ENCODE measurements at regions not wholly inside any gene's neighbourhood (a gene's known extent, or its start where the extent isn't known, plus 50 kb on each side); places are given as distances from the start of the nearest gene placed in this dataset.

DNA sequence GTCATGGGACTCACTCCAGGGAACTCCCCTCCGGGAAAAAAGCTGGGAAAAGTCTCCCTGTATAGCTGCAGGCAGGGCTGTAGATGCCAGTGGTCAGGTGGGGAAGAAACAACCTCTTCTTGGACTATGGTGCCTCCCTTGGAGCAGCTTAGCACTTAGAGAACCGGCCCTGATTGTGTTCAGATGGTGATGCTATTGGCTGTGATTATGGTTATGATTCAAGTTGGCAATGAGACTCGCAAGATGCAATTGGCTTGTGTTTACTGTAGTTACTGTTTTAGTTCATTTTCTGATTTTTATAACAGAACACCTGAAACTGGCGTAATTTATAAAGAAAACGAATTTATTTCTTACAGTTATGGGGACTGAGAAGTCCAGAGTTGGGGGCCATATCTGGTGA, 80.9 kb upstream of the ADRA1D start:
- no peak for TF ChIP-seq SP1 (IDR thresholded peaks at IDR 0.05)
- no peak for TF ChIP-seq ZNF384 (IDR thresholded peaks at IDR 0.05)
- TF ChIP-seq FOXA1 (IDR thresholded peaks at IDR 0.05) = no peak
- no peak for TF ChIP-seq HDGF (IDR thresholded peaks at IDR 0.05; ENCODE audit: borderline replicate concordance)
- no peak for TF ChIP-seq BHLHE40 (IDR thresholded peaks at IDR 0.05; ENCODE audit: borderline replicate concordance)
- TF ChIP-seq, protein P1, sequence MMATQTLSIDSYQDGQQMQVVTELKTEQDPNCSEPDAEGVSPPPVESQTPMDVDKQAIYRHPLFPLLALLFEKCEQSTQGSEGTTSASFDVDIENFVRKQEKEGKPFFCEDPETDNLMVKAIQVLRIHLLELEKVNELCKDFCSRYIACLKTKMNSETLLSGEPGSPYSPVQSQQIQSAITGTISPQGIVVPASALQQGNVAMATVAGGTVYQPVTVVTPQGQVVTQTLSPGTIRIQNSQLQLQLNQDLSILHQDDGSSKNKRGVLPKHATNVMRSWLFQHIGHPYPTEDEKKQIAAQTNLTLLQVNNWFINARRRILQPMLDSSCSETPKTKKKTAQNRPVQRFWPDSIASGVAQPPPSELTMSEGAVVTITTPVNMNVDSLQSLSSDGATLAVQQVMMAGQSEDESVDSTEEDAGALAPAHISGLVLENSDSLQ (IDR thresholded peaks at IDR 0.05) = no peak
- no peak for TF ChIP-seq TARDBP (IDR thresholded peaks at IDR 0.05)
- TF ChIP-seq ELF4 (IDR thresholded peaks at IDR 0.05) = no peak
- TF ChIP-seq ARNT (IDR thresholded peaks at IDR 0.05) = no peak
- TF ChIP-seq FOXM1 (IDR thresholded peaks at IDR 0.05; ENCODE audit: borderline replicate concordance) = no peak
- TF ChIP-seq SUZ12 (IDR thresholded peaks at IDR 0.05) = no peak
